Endothelial cell of umbilical vein (primary cell): ENCODE measurements at regions not wholly inside any gene's neighbourhood (a gene's known extent, or its start where the extent isn't known, plus 50 kb on each side); places are given as distances from the start of the nearest gene placed in this dataset.

ENCODE experiments used
- EZH2 ChIP-seq: IDR thresholded peaks from 2 replicates; pipeline ENCODE4 v1.6.1; 2012; ENCODE audit warnings: borderline replicate concordance, low read depth, mild to moderate bottlenecking, moderate library complexity, low read length, inconsistent platforms; ENCODE audit not compliant: severe bottlenecking
- JUN ChIP-seq: IDR thresholded peaks from 2 replicates; pipeline ENCODE4 v1.6.1; 2011; ENCODE audit warnings: borderline replicate concordance, low read depth; ENCODE audit not compliant: insufficient read length, insufficient read depth
- MYC ChIP-seq: IDR thresholded peaks from one replicate; pipeline ENCODE4 v1.6.1; 2011; ENCODE audit warnings: mild to moderate bottlenecking, low read depth, low read length
- POLR2A ChIP-seq: IDR thresholded peaks from 2 replicates; pipeline ENCODE4 v1.6.1; 2012; ENCODE audit warnings: low read depth, mild to moderate bottlenecking, control low read depth, low read length
- POLR2AphosphoS5 ChIP-seq: IDR thresholded peaks from 2 replicates; pipeline ENCODE4 v1.6.1; 2012; ENCODE audit warnings: low read depth, mild to moderate bottlenecking, control low read depth, low read length, moderate library complexity; ENCODE audit not compliant: insufficient read depth
- TF ChIP-seq, protein P1 (sequence below), 2 donors: IDR thresholded peaks; 1 replicate in 1 of 2; 2 replicates in 1 of 2; pipeline ENCODE4 v1.5.1; 2011; ENCODE audit warnings: low read length in 2 of 2, mild to moderate bottlenecking in 2 of 2, moderate library complexity in 2 of 2, control low read depth in 1 of 2, inconsistent platforms in 1 of 2, low read depth in 1 of 2; ENCODE audit not compliant: insufficient read depth in 1 of 2; ENCODE audit errors: extremely low read depth in 1 of 2
- TF ChIP-seq, protein P2 (sequence below): IDR thresholded peaks from 2 replicates; pipeline ENCODE4 v1.6.1; 2011; ENCODE audit not compliant: insufficient read depth, insufficient read length

DNA sequence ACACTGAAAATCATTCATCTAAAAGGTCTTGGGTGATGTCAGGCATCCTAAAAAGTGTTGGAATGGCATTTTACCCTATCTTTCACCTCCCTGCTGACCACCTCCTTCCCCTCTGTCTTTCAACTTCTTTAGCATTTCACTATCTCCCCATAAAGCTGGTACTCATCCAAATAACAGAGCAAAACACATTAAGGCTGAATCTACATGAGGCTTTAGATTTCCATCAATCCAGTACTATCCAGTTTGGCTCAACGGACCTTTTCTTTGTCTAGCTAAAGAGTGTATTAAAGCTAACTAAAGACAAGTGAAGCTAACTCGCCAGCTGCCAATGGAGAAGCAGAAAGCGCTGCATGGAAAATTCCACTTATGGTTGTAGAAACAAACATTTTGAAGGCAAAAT lies 122.5 kb upstream of the NCKAP5 start:
- no peak for TF ChIP-seq POLR2A
- TF ChIP-seq, protein P1, sequence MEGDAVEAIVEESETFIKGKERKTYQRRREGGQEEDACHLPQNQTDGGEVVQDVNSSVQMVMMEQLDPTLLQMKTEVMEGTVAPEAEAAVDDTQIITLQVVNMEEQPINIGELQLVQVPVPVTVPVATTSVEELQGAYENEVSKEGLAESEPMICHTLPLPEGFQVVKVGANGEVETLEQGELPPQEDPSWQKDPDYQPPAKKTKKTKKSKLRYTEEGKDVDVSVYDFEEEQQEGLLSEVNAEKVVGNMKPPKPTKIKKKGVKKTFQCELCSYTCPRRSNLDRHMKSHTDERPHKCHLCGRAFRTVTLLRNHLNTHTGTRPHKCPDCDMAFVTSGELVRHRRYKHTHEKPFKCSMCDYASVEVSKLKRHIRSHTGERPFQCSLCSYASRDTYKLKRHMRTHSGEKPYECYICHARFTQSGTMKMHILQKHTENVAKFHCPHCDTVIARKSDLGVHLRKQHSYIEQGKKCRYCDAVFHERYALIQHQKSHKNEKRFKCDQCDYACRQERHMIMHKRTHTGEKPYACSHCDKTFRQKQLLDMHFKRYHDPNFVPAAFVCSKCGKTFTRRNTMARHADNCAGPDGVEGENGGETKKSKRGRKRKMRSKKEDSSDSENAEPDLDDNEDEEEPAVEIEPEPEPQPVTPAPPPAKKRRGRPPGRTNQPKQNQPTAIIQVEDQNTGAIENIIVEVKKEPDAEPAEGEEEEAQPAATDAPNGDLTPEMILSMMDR (IDR thresholded peaks at IDR 0.05; ENCODE audit: extremely low read depth in 1 of 2, insufficient read depth in 1 of 2, low read depth in 1 of 2, low read length in 2 of 2) = no peak
- no peak for TF ChIP-seq POLR2AphosphoS5
- TF ChIP-seq, protein P2, sequence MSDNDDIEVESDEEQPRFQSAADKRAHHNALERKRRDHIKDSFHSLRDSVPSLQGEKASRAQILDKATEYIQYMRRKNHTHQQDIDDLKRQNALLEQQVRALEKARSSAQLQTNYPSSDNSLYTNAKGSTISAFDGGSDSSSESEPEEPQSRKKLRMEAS = no peak
- TF ChIP-seq EZH2 = no peak
- TF ChIP-seq MYC = no peak
- no peak for TF ChIP-seq JUN
